Ascending aorta (tissue), 2 donors: ENCODE measurements at regions not wholly inside any gene's neighbourhood (a gene's known extent, or its start where the extent isn't known, plus 50 kb on each side); places are given as distances from the start of the nearest gene placed in this dataset.

Experiments
- DNase-seq, 2 donors: peaks; one replicate each; pipeline ENCODE4 v3.0.0-alpha.2; 2019; ENCODE audit warnings: low spot score in 2 of 2
- H3K27ac ChIP-seq, 2 donors: fragments of 200-600 bp; sonication (generic); one replicate each; pipeline ENCODE4 v1.5.1; 2016 to 2017; ENCODE audit warnings: mild to moderate bottlenecking in 1 of 2
- H3K27me3 ChIP-seq: fragments of 200-600 bp; sonication (generic); one replicate; pipeline ENCODE4 v1.5.1; 2017
- H3K36me3 ChIP-seq, 2 donors: fragments of 200-600 bp; sonication (generic); one replicate each; pipeline ENCODE4 v1.5.1; 2016
- H3K4me1 ChIP-seq, 2 donors: fragments of 200-600 bp; sonication (generic); one replicate each; pipeline ENCODE4 v1.5.1; 2016 to 2017; ENCODE audit warnings: mild to moderate bottlenecking in 1 of 2
- H3K4me3 ChIP-seq, 2 donors: fragments of 200-600 bp; sonication (generic); one replicate each; pipeline ENCODE4 v1.5.1; 2016 to 2017; ENCODE audit warnings: mild to moderate bottlenecking in 1 of 2
- H3K9me3 ChIP-seq, 2 donors: fragments of 200-600 bp; sonication (generic); one replicate each; pipeline ENCODE4 v1.5.1; 2016
- CTCF ChIP-seq, 3 experiments: fragments of 200-600 bp in 2 of 3; fragments of 450-650 bp in 1 of 3; sonication (generic) in 2 of 3; IDR thresholded peaks; one replicate each; pipeline ENCODE4 v1.5.1; 2016 to 2019; ENCODE audit warnings: antibody characterized with exemption in 3 of 3, mild to moderate bottlenecking in 1 of 3, moderate library complexity in 1 of 3
- intact Hi-C: fragments of 100-400 bp; cut with DNase I; formaldehyde crosslinking; loops from one replicate; pipeline ENCODE4 v1.15.1; 2023

- Histone ChIP-seq H3K27ac (no peak overlapping the region), H3K4me3 (no peak overlapping the region), H3K9me3 (no peaks in the 10 kb centered on the region), H3K36me3 (no peaks in the 10 kb centered on the region), H3K27me3 (no peaks in the 10 kb centered on the region), H3K4me1 (no peaks in the 10 kb centered on the region)
- TF ChIP-seq CTCF (IDR thresholded peaks at IDR 0.05): no peak
- intact Hi-C loops: no loop called here
- no peak for DNase-seq
These were observed 129.7 kb downstream of the ZNF365 start for GRCh38 chr10:62503872-62504271.

GRCh38 chr10:62506371-62506770 is 132.2 kb downstream of the ZNF365 start:
- intact Hi-C loops: no loop called here
- Histone ChIP-seq H3K27me3 (no peaks in the 10 kb centered on the region), H3K4me3 (no peak overlapping the region), H3K9me3 (no peaks in the 10 kb centered on the region), H3K36me3 (no peaks in the 10 kb centered on the region), H3K27ac (no peak overlapping the region), H3K4me1 (no peaks in the 10 kb centered on the region)
- TF ChIP-seq CTCF (IDR thresholded peaks at IDR 0.05): no peak
- no peak for DNase-seq

- Histone ChIP-seq H3K36me3 (no peaks in the 10 kb centered on the region), H3K9me3 (no peaks in the 10 kb centered on the region), H3K4me3 (no peak overlapping the region), H3K27me3 (no peaks in the 10 kb centered on the region), H3K27ac (no peak overlapping the region), H3K4me1 (no peaks in the 10 kb centered on the region)
- TF ChIP-seq CTCF (IDR thresholded peaks at IDR 0.05): no peak
- no peak for DNase-seq
- intact Hi-C loops: no loop called here
These were observed 137.1 kb downstream of the ZNF365 start for GRCh38 chr10:62511238-62511637.

GRCh38 chr10:62511656-62512055 is 137.5 kb downstream of the ZNF365 start:
- DNase-seq: no peak
- intact Hi-C loops: no loop called here
- H3K27me3 ChIP-seq: no peaks in the 10 kb centered on the region

GRCh38 chr10:62512732-62513475 is 138.7 kb downstream of the ZNF365 start:
- no peak for DNase-seq
- intact Hi-C loops: no loop called here
- Histone ChIP-seq H3K9me3 (no peaks in the 10 kb centered on the region), H3K27me3 (no peaks in the 10 kb centered on the region), H3K4me3 (no peak overlapping the region), H3K4me1 (no peaks in the 10 kb centered on the region), H3K27ac (no peak overlapping the region), H3K36me3 (no peaks in the 10 kb centered on the region)
- TF ChIP-seq CTCF (IDR thresholded peaks at IDR 0.05): no peak

More at GRCh38 chr10:62511656-62512055, 137.5 kb downstream of the ZNF365 start:
- Histone ChIP-seq H3K27ac (no peak overlapping the region), H3K4me3 (no peak overlapping the region), H3K36me3 (no peaks in the 10 kb centered on the region), H3K9me3 (no peaks in the 10 kb centered on the region), H3K4me1 (no peaks in the 10 kb centered on the region)
- no peak for TF ChIP-seq CTCF (IDR thresholded peaks at IDR 0.05)
